ENCODE measurements at regions not wholly inside any gene's neighbourhood (a gene's known extent, or its start where the extent isn't known, plus 50 kb on each side); places are given as distances from the start of the nearest gene placed in this dataset.
"Not testable (repeated sequence)": the region's sequence is repeated elsewhere in the genome, so short reads cannot be mapped to it uniquely, and the experiment has no call there.

DNA sequence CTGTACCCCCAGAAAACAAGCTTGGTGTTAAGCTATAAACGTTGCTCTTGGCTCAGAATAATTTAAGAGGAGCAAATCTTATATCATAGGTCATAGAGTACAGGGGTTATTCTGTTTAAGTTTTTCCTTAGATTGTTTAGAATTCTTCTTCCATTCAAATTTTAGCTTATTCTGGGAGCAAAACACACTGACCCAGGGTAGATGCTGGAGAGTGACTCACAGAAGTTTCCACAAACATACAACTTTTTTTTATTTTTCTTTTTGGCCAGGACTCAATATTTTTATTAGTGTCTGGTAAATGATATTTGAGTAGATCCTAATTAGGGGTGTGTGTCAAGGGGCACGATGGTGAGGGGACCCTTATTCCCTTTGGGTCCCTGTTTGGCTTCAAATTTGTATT lies 71.5 kb upstream of the PSME4 start:
- FAIRE-seq (no peak), DNase-seq (ENCODE audit: low read depth) (no peak)
- H3K4me3 ChIP-seq (ENCODE audit: low read depth, low read length), result no peak overlapping the region
- H3K27me3 ChIP-seq (ENCODE audit: control insufficient read depth, insufficient read depth, low read length), result no peaks in the 10 kb centered on the region
- TF ChIP-seq, protein P1, sequence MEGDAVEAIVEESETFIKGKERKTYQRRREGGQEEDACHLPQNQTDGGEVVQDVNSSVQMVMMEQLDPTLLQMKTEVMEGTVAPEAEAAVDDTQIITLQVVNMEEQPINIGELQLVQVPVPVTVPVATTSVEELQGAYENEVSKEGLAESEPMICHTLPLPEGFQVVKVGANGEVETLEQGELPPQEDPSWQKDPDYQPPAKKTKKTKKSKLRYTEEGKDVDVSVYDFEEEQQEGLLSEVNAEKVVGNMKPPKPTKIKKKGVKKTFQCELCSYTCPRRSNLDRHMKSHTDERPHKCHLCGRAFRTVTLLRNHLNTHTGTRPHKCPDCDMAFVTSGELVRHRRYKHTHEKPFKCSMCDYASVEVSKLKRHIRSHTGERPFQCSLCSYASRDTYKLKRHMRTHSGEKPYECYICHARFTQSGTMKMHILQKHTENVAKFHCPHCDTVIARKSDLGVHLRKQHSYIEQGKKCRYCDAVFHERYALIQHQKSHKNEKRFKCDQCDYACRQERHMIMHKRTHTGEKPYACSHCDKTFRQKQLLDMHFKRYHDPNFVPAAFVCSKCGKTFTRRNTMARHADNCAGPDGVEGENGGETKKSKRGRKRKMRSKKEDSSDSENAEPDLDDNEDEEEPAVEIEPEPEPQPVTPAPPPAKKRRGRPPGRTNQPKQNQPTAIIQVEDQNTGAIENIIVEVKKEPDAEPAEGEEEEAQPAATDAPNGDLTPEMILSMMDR (IDR thresholded peaks at IDR 0.05; ENCODE audit: insufficient read depth, low read length, severe bottlenecking), result no peak
- H3K36me3 ChIP-seq (ENCODE audit: control insufficient read depth, insufficient read depth, low read length), result no peaks in the 10 kb centered on the region

DNA sequence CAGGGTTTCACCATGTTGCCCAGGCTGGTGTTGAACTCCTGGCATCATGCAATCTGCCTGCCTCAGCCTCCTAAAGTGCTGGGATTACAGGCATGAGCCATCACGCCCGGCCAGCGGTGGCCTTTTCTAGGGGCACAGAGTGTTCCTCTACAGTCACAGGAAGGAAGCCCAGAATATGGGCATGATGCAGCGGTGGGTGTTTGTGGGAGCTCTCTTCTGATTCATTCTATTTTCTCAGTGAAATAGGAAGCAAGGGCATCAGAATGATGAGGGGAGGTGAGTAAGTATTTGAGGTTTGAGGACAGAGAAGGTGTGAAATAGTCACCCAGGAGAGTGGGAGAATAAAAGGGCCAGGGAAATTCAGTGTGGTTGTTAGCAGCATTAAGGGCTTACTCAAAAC lies 70.3 kb upstream of the PSME4 start:
- H3K36me3 ChIP-seq (ENCODE audit: control insufficient read depth, insufficient read depth, low read length), result no peaks in the 10 kb centered on the region
- peak; percentile 88 for DNase-seq (ENCODE audit: low read depth)
- no peak for FAIRE-seq
- H3K4me3 ChIP-seq (ENCODE audit: low read depth, low read length), result no peak overlapping the region
- TF ChIP-seq, protein P1 (IDR thresholded peaks at IDR 0.05; ENCODE audit: insufficient read depth, low read length, severe bottlenecking), result no peak
- H3K27me3 ChIP-seq (ENCODE audit: control insufficient read depth, insufficient read depth, low read length), result no peaks in the 10 kb centered on the region

DNA sequence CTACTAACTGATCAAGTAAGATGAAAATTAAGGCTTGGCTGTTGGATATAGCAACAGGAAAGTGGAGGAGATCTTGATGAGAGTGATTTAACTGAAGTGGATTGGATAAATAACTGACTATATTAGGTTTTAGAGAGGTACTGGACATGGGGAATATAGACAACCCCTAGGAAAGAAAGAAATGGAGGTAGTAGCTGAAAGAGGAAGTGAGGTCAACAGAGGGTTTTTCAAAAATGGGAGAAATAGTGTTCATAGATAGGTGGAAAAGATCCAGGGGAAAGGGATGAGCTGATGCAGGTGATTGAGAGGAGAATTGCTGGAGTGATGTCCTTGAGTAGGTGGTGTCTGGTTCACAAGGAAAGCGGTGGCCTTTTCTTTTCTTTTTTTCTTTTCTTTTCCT lies 69.9 kb upstream of the PSME4 start:
- no peaks in the 10 kb centered on the region for H3K27me3 ChIP-seq (ENCODE audit: control insufficient read depth, insufficient read depth, low read length)
- FAIRE-seq, result no peak
- no peaks in the 10 kb centered on the region for H3K36me3 ChIP-seq (ENCODE audit: control insufficient read depth, insufficient read depth, low read length)
- H3K4me3 ChIP-seq (ENCODE audit: low read depth, low read length), result no peak overlapping the region
- TF ChIP-seq, protein P1 (IDR thresholded peaks at IDR 0.05; ENCODE audit: insufficient read depth, low read length, severe bottlenecking), result no peak
- DNase-seq (ENCODE audit: low read depth), result no peak

DNA sequence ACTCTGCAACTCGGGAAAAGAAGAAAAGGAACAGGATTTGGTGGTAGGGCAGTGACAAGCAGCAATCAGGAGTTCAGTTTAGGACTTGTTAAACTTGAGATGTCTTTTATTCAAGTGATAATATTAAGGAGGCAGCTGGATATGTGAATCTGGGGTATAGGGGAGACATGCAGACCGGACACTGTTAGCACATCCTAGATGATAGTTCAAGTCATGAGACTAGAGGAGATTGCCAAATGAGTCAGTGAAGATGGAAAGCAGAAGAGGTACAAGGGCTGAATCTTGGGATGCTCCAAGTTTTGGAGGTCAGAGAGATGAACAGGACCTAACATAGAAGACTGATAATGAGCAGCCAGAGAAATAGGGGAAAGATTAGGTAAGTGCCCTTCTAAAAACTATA lies 69.5 kb upstream of the PSME4 start:
- TF ChIP-seq, protein P1 (IDR thresholded peaks at IDR 0.05; ENCODE audit: insufficient read depth, low read length, severe bottlenecking), result no peak
- FAIRE-seq (no peak), DNase-seq (ENCODE audit: low read depth) (no peak)
- H3K36me3 ChIP-seq (ENCODE audit: control insufficient read depth, insufficient read depth, low read length), result no peaks in the 10 kb centered on the region
- H3K27me3 ChIP-seq (ENCODE audit: control insufficient read depth, insufficient read depth, low read length), result no peaks in the 10 kb centered on the region
- no peak overlapping the region for H3K4me3 ChIP-seq (ENCODE audit: low read depth, low read length)

DNA sequence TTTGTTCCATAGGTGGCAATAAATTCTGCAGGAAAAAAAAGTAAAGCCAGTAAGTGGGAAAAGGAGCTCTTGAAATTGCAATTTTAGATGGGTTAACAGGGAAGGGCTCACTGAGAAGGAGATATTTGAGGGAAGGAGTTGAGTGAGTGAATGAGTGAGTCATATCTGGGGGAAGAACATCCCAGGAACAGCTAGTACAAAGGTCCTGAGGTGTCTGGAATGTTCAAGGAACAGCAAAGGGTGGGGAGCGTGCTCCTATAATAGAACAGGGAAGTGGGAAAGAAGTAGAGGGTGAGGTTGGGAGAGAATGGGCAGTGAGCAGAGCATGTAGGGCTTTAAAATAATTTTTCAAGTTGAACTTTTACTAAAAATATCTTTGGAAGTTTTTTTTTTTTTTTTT lies 68.0 kb upstream of the PSME4 start:
- DNase-seq (ENCODE audit: low read depth) (peak; percentile 68), FAIRE-seq (no peak)
- Histone ChIP-seq H3K4me3 (ENCODE audit: low read depth, low read length) (no peak overlapping the region), H3K27me3 (ENCODE audit: control insufficient read depth, insufficient read depth, low read length) (no peaks in the 10 kb centered on the region), H3K36me3 (ENCODE audit: control insufficient read depth, insufficient read depth, low read length) (no peaks in the 10 kb centered on the region)
- TF ChIP-seq, protein P1 (IDR thresholded peaks at IDR 0.05; ENCODE audit: insufficient read depth, low read length, severe bottlenecking), result no peak

DNA sequence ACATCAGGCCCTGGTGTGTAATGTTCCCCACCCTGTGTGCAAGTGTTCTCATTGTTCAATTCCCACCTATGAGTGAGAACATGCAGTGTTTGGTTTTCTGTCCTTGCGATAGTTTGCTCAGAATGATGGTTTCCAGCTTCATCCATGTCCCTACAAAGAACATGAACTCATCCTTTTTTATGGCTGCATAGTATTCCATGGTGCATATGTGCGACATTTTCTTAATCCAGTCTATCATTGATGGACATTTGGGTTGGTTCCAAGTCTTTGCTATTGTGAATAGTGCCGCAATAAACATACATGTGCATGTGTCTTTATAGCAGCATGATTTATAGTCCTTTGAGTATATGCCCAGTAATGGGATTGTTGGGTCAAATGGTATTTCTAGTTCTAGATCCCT lies 60.5 kb upstream of the PSME4 start:
- FAIRE-seq; H3K36me3 ChIP-seq (ENCODE audit: control insufficient read depth, insufficient read depth, low read length); H3K27me3 ChIP-seq (ENCODE audit: control insufficient read depth, insufficient read depth, low read length); DNase-seq (ENCODE audit: low read depth); H3K4me3 ChIP-seq (ENCODE audit: low read depth, low read length): not testable (repeated sequence)

All from bronchial epithelial cell (primary cell).